WTC11 (cell line): ENCODE measurements at regions not wholly inside any gene's neighbourhood (a gene's known extent, or its start where the extent isn't known, plus 50 kb on each side); places are given as distances from the start of the nearest gene placed in this dataset.

Source experiments
- ATAC-seq: fragments of 200-7000 bp; cut with Tn5 transposase; 2 replicates; pipeline ENCODE4 v1.10.0; 2021; ENCODE audit warnings: mild to moderate bottlenecking, moderate library complexity
- CTCF ChIA-PET: fragments of 300-600 bp; sonication (Branson Sonifier 250); formaldehyde crosslinking; loops from one replicate; lab custom pipeline; 2021; ENCODE audit warnings: antibody characterized with exemption; lab: Charles Lee
- POLR2A ChIA-PET: fragments of 350-600 bp; sonication (Branson Sonifier 250); formaldehyde crosslinking; loops from one replicate; lab custom pipeline; 2021; ENCODE audit warnings: antibody characterized with exemption; lab: Charles Lee
- DNase-seq: peaks from one replicate; pipeline ENCODE4 v3.0.0; 2021; ENCODE audit warnings: low spot score
- H3K27ac Mint-ChIP-seq: 2 replicates; pipeline ENCODE4 v1.8.0; 2021; ENCODE audit warnings: mixed read lengths
- H3K27me3 Mint-ChIP-seq: 2 replicates; pipeline ENCODE4 v1.8.0; 2021; ENCODE audit warnings: low read depth, mild to moderate bottlenecking, moderate library complexity, mixed read lengths
- H3K36me3 Mint-ChIP-seq: 2 replicates; pipeline ENCODE4 v1.8.0; 2021; ENCODE audit warnings: mixed read lengths
- H3K4me1 Mint-ChIP-seq: 2 replicates; pipeline ENCODE4 v1.8.0; 2022; ENCODE audit warnings: mixed read lengths
- H3K4me3 Mint-ChIP-seq: 2 replicates; pipeline ENCODE4 v1.8.0; 2021; ENCODE audit warnings: mild to moderate bottlenecking, moderate library complexity, mixed read lengths
- H3K9me3 Mint-ChIP-seq: 2 replicates; pipeline ENCODE4 v1.8.0; 2021; ENCODE audit warnings: mixed read lengths
- ATF2 ChIP-seq: sonication (generic); formaldehyde crosslinking; IDR thresholded peaks from 2 replicates; pipeline ENCODE4 v1.8.1; 2022; ENCODE audit warnings: low read depth, missing genetic modification reagents, borderline replicate concordance
- ATF3 ChIP-seq: sonication (generic); formaldehyde crosslinking; conservative IDR thresholded peaks from 2 replicates; pipeline ENCODE4 v1.8.1; 2022; ENCODE audit warnings: mild to moderate bottlenecking, missing genetic modification reagents
- CREB1 ChIP-seq: sonication (generic); formaldehyde crosslinking; IDR thresholded peaks from 2 replicates; pipeline ENCODE4 v1.8.0; 2023; ENCODE audit warnings: mild to moderate bottlenecking, missing genetic modification reagents
- E2F5 ChIP-seq: sonication (generic); formaldehyde crosslinking; IDR thresholded peaks from 2 replicates; pipeline ENCODE4 v1.8.1; 2022; ENCODE audit warnings: mild to moderate bottlenecking, moderate library complexity, missing genetic modification reagents
- FOXK1 ChIP-seq: sonication (generic); formaldehyde crosslinking; IDR thresholded peaks from 2 replicates; pipeline ENCODE4 v1.8.0; 2022; ENCODE audit warnings: mild to moderate bottlenecking, moderate library complexity, missing genetic modification reagents
- GTF2I ChIP-seq: fragments of 250-450 bp; sonication (Bioruptor Pico); conservative IDR thresholded peaks from 2 replicates; pipeline ENCODE4 v1.4.0; 2021; ENCODE audit warnings: mild to moderate bottlenecking
- KAT7 ChIP-seq: sonication (generic); formaldehyde crosslinking; IDR thresholded peaks from 2 replicates; pipeline ENCODE4 v1.8.1; 2023; ENCODE audit warnings: missing genetic modification reagents, mild to moderate bottlenecking, borderline replicate concordance
- MYBL2 ChIP-seq: sonication (generic); formaldehyde crosslinking; IDR thresholded peaks from 2 replicates; pipeline ENCODE4 v1.8.1; 2023; ENCODE audit warnings: mild to moderate bottlenecking, moderate library complexity, missing genetic modification reagents
- NR1H2 ChIP-seq: sonication (generic); formaldehyde crosslinking; IDR thresholded peaks from 2 replicates; pipeline ENCODE4 v1.9.0; 2021; ENCODE audit warnings: mild to moderate bottlenecking, moderate library complexity, missing genetic modification reagents
- PRRX2 ChIP-seq: fragments of 250-450 bp; sonication (Bioruptor Pico); IDR thresholded peaks from 2 replicates; pipeline ENCODE4 v1.8.0; 2021; ENCODE audit warnings: mild to moderate bottlenecking
- RORB ChIP-seq: fragments of 250-450 bp; sonication (Bioruptor Pico); IDR thresholded peaks from 2 replicates; pipeline ENCODE4 v1.9.0; 2021; ENCODE audit warnings: mild to moderate bottlenecking
- SOX15 ChIP-seq: fragments of 250-450 bp; sonication (Bioruptor Pico); IDR thresholded peaks from 2 replicates; pipeline ENCODE4 v1.9.0; 2021; ENCODE audit warnings: mild to moderate bottlenecking
- SP1 ChIP-seq: sonication (generic); formaldehyde crosslinking; conservative IDR thresholded peaks from 2 replicates; pipeline ENCODE4 v1.8.1; 2022; ENCODE audit warnings: missing genetic modification reagents
- TP53 ChIP-seq: sonication (generic); formaldehyde crosslinking; IDR thresholded peaks from 2 replicates; pipeline ENCODE4 v1.8.1; 2023; ENCODE audit warnings: mild to moderate bottlenecking, missing genetic modification reagents
- ZBTB21 ChIP-seq: sonication (generic); formaldehyde crosslinking; IDR thresholded peaks from 2 replicates; pipeline ENCODE4 v1.8.1; 2023; ENCODE audit warnings: mild to moderate bottlenecking, missing genetic modification reagents, borderline replicate concordance
- ZNF416 ChIP-seq: fragments of 250-450 bp; sonication (Bioruptor Pico); IDR thresholded peaks from 2 replicates; pipeline ENCODE4 v1.9.0; 2021; ENCODE audit warnings: mild to moderate bottlenecking, inconsistent platforms
- TF ChIP-seq, protein P1 (sequence below): sonication (generic); formaldehyde crosslinking; IDR thresholded peaks from 2 replicates; pipeline ENCODE4 v1.8.1; 2023; ENCODE audit warnings: mild to moderate bottlenecking, missing genetic modification reagents, moderate library complexity
- TF ChIP-seq, protein P2 (sequence below): fragments of 250-450 bp; sonication (Bioruptor Pico); conservative IDR thresholded peaks from 2 replicates; pipeline ENCODE4 v1.9.0; 2021; ENCODE audit warnings: mild to moderate bottlenecking
- TF ChIP-seq, protein P3 (sequence below): fragments of 250-450 bp; sonication (Bioruptor Pico); IDR thresholded peaks from 2 replicates; pipeline ENCODE4 v1.9.0; 2021; ENCODE audit warnings: mild to moderate bottlenecking, borderline replicate concordance
- TF ChIP-seq, protein P4 (sequence below): sonication (generic); formaldehyde crosslinking; conservative IDR thresholded peaks from 2 replicates; pipeline ENCODE4 v1.8.1; 2023; ENCODE audit warnings: mild to moderate bottlenecking, low read depth, missing genetic modification reagents, moderate library complexity

DNA sequence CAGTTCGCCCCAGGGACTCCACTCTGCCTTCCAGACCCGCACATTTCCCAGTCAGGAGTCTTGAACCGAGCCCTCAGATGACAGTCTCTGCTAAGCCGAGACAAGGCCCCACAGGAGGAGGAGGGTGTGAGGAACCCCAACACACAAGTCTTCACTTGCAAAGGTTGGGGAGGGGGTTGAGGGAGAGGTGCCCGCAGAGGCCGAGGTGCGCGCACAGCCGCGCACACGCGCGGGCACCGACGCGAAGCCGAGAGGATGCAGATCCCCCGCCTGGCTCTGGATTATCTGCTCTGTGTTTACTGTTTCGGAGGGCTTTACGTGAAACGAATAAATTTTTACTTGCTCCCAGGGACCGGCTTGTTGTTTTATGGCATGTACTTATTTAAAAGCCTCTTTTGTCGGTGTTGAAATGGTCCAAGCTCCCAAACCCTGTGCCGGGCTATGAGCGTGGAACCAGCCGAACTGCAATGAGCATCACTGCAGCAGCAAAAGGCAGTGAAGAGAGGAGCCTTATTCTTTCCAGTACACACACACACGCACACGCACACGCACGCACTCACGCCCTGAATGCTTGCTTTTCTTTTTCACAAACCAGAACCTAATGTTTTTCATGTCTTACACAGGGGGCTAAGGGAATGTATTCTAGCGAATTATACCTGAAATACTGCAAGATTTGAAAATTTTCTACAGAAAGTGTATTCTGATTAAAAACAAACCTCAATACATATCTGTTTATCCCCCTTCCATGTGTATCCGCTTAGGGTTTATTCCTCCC is 297.7 kb downstream of the PARP8 start:
- no peak for ATAC-seq
- TF ChIP-seq MYBL2: no peak
- TF ChIP-seq ATF2: no peak
- no peak for TF ChIP-seq E2F5
- no peak for TF ChIP-seq FOXK1
- TF ChIP-seq SP1: no peak
- no peak for TF ChIP-seq KAT7 (CRISPR knock-in tag)
- TF ChIP-seq, protein P1, sequence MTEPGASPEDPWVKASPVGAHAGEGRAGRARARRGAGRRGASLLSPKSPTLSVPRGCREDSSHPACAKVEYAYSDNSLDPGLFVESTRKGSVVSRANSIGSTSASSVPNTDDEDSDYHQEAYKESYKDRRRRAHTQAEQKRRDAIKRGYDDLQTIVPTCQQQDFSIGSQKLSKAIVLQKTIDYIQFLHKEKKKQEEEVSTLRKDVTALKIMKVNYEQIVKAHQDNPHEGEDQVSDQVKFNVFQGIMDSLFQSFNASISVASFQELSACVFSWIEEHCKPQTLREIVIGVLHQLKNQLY: no peak
- no peak for TF ChIP-seq CREB1
- no peak for TF ChIP-seq NR1H2 (CRISPR knock-in tag)
- TF ChIP-seq, all 79 proteins: peak for 0
- no peak overlapping the region for H3K27ac Mint-ChIP-seq

GRCh38 chr5:50964746-50965653 is 298.6 kb downstream of the PARP8 start:
- H3K4me1 Mint-ChIP-seq: peaks cover 48% of the 10 kb centered on the region
- peak overlapping the region; percentile 81 for H3K4me3 Mint-ChIP-seq
- TF ChIP-seq TP53 (CRISPR knock-in tag) (no peak), SOX15 (CRISPR knock-in tag) (no peak), PRRX2 (no peak), RORB (CRISPR knock-in tag) (no peak), ATF3 (CRISPR knock-in tag) (no peak), GTF2I (CRISPR knock-in tag) (no peak), ZBTB21 (CRISPR knock-in tag) (no peak), ZNF416 (no peak)
- TF ChIP-seq, protein P2, sequence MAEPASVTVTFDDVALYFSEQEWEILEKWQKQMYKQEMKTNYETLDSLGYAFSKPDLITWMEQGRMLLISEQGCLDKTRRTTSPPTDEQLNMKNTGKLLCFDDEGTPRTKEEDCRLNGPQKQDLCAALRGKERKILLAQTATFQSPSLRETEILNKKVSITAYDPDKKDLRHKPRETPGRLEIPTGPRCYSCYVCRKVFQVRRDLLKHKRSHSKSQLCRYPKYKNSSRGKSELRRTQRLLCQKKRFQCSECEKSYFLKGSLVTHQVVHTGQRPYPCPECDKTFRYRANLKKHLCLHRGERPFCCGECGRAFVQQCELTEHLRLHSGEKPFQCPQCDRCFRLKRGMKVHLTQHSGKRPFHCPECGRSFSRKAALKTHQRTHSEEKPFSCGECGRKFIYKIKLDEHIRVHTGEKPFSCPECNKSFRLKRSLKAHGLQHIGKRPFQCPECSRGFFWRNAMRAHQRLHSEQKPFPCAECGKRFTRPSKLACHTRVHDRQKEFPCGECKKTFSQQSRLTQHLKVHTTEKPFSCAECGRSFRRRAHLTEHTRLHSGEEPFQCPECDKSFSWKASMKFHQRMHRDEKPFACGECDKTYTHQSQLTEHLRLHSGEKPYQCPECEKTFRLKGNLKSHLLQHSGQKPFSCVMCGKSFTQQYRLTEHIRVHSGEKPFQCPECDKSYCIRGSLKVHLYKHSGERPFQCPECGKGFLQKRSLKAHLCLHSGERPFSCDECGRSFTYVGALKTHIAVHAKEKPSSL (CRISPR knock-in tag): no peak
- TF ChIP-seq, protein P3, sequence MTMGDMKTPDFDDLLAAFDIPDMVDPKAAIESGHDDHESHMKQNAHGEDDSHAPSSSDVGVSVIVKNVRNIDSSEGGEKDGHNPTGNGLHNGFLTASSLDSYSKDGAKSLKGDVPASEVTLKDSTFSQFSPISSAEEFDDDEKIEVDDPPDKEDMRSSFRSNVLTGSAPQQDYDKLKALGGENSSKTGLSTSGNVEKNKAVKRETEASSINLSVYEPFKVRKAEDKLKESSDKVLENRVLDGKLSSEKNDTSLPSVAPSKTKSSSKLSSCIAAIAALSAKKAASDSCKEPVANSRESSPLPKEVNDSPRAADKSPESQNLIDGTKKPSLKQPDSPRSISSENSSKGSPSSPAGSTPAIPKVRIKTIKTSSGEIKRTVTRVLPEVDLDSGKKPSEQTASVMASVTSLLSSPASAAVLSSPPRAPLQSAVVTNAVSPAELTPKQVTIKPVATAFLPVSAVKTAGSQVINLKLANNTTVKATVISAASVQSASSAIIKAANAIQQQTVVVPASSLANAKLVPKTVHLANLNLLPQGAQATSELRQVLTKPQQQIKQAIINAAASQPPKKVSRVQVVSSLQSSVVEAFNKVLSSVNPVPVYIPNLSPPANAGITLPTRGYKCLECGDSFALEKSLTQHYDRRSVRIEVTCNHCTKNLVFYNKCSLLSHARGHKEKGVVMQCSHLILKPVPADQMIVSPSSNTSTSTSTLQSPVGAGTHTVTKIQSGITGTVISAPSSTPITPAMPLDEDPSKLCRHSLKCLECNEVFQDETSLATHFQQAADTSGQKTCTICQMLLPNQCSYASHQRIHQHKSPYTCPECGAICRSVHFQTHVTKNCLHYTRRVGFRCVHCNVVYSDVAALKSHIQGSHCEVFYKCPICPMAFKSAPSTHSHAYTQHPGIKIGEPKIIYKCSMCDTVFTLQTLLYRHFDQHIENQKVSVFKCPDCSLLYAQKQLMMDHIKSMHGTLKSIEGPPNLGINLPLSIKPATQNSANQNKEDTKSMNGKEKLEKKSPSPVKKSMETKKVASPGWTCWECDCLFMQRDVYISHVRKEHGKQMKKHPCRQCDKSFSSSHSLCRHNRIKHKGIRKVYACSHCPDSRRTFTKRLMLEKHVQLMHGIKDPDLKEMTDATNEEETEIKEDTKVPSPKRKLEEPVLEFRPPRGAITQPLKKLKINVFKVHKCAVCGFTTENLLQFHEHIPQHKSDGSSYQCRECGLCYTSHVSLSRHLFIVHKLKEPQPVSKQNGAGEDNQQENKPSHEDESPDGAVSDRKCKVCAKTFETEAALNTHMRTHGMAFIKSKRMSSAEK: no peak
- TF ChIP-seq, protein P4, sequence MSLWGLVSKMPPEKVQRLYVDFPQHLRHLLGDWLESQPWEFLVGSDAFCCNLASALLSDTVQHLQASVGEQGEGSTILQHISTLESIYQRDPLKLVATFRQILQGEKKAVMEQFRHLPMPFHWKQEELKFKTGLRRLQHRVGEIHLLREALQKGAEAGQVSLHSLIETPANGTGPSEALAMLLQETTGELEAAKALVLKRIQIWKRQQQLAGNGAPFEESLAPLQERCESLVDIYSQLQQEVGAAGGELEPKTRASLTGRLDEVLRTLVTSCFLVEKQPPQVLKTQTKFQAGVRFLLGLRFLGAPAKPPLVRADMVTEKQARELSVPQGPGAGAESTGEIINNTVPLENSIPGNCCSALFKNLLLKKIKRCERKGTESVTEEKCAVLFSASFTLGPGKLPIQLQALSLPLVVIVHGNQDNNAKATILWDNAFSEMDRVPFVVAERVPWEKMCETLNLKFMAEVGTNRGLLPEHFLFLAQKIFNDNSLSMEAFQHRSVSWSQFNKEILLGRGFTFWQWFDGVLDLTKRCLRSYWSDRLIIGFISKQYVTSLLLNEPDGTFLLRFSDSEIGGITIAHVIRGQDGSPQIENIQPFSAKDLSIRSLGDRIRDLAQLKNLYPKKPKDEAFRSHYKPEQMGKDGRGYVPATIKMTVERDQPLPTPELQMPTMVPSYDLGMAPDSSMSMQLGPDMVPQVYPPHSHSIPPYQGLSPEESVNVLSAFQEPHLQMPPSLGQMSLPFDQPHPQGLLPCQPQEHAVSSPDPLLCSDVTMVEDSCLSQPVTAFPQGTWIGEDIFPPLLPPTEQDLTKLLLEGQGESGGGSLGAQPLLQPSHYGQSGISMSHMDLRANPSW (CRISPR knock-in tag): no peak

More for the DNA sequence above, 297.7 kb downstream of the PARP8 start:
- no peaks in the 10 kb centered on the region for H3K9me3 Mint-ChIP-seq
- H3K4me1 Mint-ChIP-seq: peaks cover 47% of the 10 kb centered on the region
- peaks cover 68% of the 10 kb centered on the region for H3K27me3 Mint-ChIP-seq
- DNase-seq: no peak
- ChIA-PET CTCF (interaction anchor here (0.7 to 1.8 kb wide), 13 partner anchors 8 to 1835 kb away, joined by 3 to 20 read pairs (median 6); partner anchors contain the start of gene ISL1), POLR2A (interaction anchor here (0.8 kb wide), 1 partner anchor 384 kb away, joined by 3 read pairs; no protein-coding TSS in a partner anchor)
- H3K36me3 Mint-ChIP-seq: no peaks in the 10 kb centered on the region
- H3K4me3 Mint-ChIP-seq: peak overlapping the region; percentile 58

More at GRCh38 chr5:50964746-50965653, 298.6 kb downstream of the PARP8 start:
- ChIA-PET CTCF (interaction anchor here (0.6 to 2.3 kb wide), 5 partner anchors 167 to 1042 kb away, joined by 3 to 12 read pairs (median 6); partner anchors contain the start of gene ISL1), POLR2A (no interaction called here)
- H3K9me3 Mint-ChIP-seq: no peaks in the 10 kb centered on the region
- DNase-seq: no peak
- no peak overlapping the region for H3K27ac Mint-ChIP-seq
- H3K27me3 Mint-ChIP-seq: peaks cover 76% of the 10 kb centered on the region
- no peak for ATAC-seq
- H3K36me3 Mint-ChIP-seq: no peaks in the 10 kb centered on the region
